NB4 (cell line): ENCODE measurements at regions not wholly inside any gene's neighbourhood (a gene's known extent, or its start where the extent isn't known, plus 50 kb on each side); places are given as distances from the start of the nearest gene placed in this dataset.

Source experiments
- DNase-seq: peaks from one replicate; pipeline ENCODE4 v3.0.0; 2010; ENCODE audit warnings: low read depth
- H3K4me3 ChIP-seq: one replicate; pipeline ENCODE4 v1.5.1; 2011; ENCODE audit warnings: mild to moderate bottlenecking, low read depth, low read length, moderate library complexity
- CTCF ChIP-seq: IDR thresholded peaks from one replicate; pipeline ENCODE4 v1.5.1; 2012; ENCODE audit warnings: low read depth, low read length
- MYC ChIP-seq: IDR thresholded peaks from 2 replicates; pipeline ENCODE4 v1.6.1; 2011; ENCODE audit warnings: low read depth, low read length
- POLR2A ChIP-seq: IDR thresholded peaks from 2 replicates; pipeline ENCODE4 v1.6.1; 2011; ENCODE audit warnings: mild to moderate bottlenecking; ENCODE audit not compliant: insufficient read length; ENCODE audit errors: extremely low read depth
- TF ChIP-seq, protein P1 (sequence below): IDR thresholded peaks from 2 replicates; pipeline ENCODE4 v1.6.1; 2011; ENCODE audit warnings: low read depth, low read length

- no peak for DNase-seq
- TF ChIP-seq MYC: no peak
- TF ChIP-seq POLR2A: no peak
- TF ChIP-seq, protein P1, sequence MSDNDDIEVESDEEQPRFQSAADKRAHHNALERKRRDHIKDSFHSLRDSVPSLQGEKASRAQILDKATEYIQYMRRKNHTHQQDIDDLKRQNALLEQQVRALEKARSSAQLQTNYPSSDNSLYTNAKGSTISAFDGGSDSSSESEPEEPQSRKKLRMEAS: no peak
- no peak for TF ChIP-seq CTCF
- H3K4me3 ChIP-seq: no peak overlapping the region
Observed at GRCh38 chr13:93060144-93060543, 166.5 kb upstream of the GPC6 start.

DNA sequence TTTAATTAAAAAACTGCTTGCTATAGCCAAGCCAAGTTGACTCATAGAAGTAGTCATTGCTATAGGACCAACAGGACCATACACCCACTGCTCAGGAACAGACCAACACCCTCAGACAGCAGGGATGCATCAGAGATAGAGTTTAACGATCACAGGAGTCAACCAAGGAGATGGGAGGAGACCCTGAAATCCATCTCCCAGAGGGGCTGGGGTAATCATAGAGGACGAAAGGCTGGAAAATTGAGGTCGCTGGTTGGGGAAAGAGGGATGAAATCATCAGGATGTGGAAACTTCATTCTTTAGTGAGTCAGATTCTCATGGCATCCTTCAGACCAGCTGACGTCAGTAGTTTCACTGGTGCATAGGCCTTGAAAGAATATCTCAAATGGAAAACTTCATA lies 160.4 kb upstream of the GPC6 start:
- TF ChIP-seq MYC: no peak
- no peak for TF ChIP-seq POLR2A
- TF ChIP-seq, protein P1: no peak
- no peak for TF ChIP-seq CTCF
- DNase-seq: no peak

DNA sequence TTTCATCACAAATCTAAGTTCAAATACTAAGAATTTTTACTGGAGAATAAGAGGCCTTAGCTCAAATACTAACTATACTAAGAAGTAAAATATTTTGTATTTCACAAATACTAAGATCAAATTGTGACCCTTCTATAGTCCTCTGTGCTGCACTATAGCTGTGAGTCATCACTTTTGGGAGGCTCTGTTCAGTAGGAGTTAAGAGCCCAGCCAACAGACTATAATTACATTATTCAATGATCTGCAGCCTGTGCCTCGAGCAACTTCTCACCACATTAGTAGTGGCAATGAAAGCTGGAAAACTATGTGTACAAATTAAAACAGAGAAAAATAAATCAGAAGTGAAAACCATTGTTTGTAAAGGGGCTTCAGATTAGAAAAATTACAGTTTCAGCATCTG lies 147.3 kb upstream of the GPC6 start:
- no peak for TF ChIP-seq POLR2A
- TF ChIP-seq, protein P1: no peak
- TF ChIP-seq CTCF: no peak
- TF ChIP-seq MYC: no peak
- no peak for DNase-seq
- no peak overlapping the region for H3K4me3 ChIP-seq

More for the DNA sequence above, 160.4 kb upstream of the GPC6 start:
- no peak overlapping the region for H3K4me3 ChIP-seq

GRCh38 chr13:93080166-93080565 lies 146.4 kb upstream of the GPC6 start:
- H3K4me3 ChIP-seq: no peak overlapping the region
- DNase-seq: no peak
- TF ChIP-seq MYC (no peak), CTCF (no peak), POLR2A (no peak)
- TF ChIP-seq, protein P1: no peak

GRCh38 chr13:93080587-93080986 lies 146.0 kb upstream of the GPC6 start:
- TF ChIP-seq POLR2A: no peak
- TF ChIP-seq, protein P1: no peak
- no peak for TF ChIP-seq CTCF
- no peak for TF ChIP-seq MYC
- DNase-seq: no peak
- H3K4me3 ChIP-seq: no peak overlapping the region

DNA sequence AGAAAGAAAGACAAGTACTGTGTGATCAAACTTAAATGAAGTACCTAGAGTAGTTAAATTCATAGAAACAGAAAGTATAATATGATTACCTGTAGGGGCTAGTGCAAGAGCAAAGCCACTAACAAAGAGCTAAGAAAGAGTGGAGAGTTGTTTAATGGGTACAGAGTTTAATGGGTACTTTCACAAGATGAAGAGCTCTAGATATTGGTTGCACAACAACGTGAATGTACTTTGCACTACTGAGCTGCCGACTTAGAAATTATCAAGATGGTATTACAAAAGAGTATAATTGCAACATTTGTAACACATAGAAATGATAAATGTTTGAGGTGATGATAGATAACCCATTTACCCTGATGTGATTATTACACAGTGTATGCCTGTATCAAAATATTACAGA lies 140.3 kb upstream of the GPC6 start:
- DNase-seq: no peak
- H3K4me3 ChIP-seq: no peak overlapping the region
- no peak for TF ChIP-seq MYC
- TF ChIP-seq, protein P1: no peak
- TF ChIP-seq POLR2A: no peak
- TF ChIP-seq CTCF: no peak
